GM12878 (cell line): ENCODE measurements at regions not wholly inside any gene's neighbourhood (a gene's known extent, or its start where the extent isn't known, plus 50 kb on each side); places are given as distances from the start of the nearest gene placed in this dataset.

Source experiments
- ATAC-seq: fragments of 200-7000 bp; cut with Tn5 transposase; 3 replicates; pipeline ENCODE4 v1.9.1; 2020; ENCODE audit warnings: mild to moderate bottlenecking, moderate library complexity
- BruUV-seq: library from RNA; stranded (reverse); fragments of 400-500 nt; replicated peaks from 2 replicates; lab custom pipeline; 2021; lab: Mats Ljungman, UMichigan
- CTCF ChIA-PET: fragments of 300-600 bp; sonication (Branson Sonifier 250); formaldehyde crosslinking; extraction: SDS; loops from one replicate; lab custom pipeline; 2021; ENCODE audit warnings: inconsistent platforms; lab: Yijun Ruan, JAX
- POLR2A ChIA-PET: fragments of 350-600 bp; formaldehyde crosslinking; extraction: SDS; loops from one replicate; lab custom pipeline; 2021; ENCODE audit warnings: inconsistent platforms; lab: Charles Lee
- RAD21 ChIA-PET: fragments of 300-600 bp; sonication (Branson Sonifier 250); formaldehyde crosslinking; loops from one replicate; lab custom pipeline; 2023; ENCODE audit warnings: antibody characterized with exemption; ENCODE audit not compliant: unreplicated experiment; lab: Charles Lee
- SMC1A ChIA-PET: fragments of 300-600 bp; sonication (Branson Sonifier 250); formaldehyde crosslinking; loops from one replicate; lab custom pipeline; 2023; ENCODE audit not compliant: unreplicated experiment, uncharacterized antibody; lab: Charles Lee
- DNase-seq: peaks from one replicate; pipeline ENCODE4 v3.0.0-alpha.2; 2011; ENCODE audit warnings: low read depth, low spot score
- FAIRE-seq: peaks from 3 replicates; lab custom pipeline; 2011; peaks lifted over from hg19 to GRCh38; lab: Jason Lieb, UNC
- H2AFZ ChIP-seq: 2 replicates; pipeline ENCODE4 v1.6.0; 2011; ENCODE audit warnings: low read depth, low read length, control low read depth; ENCODE audit not compliant: control insufficient read depth
- H3K27ac ChIP-seq: 2 replicates; pipeline ENCODE4 v1.5.1; 2011; ENCODE audit warnings: control low read depth; ENCODE audit not compliant: control insufficient read depth, insufficient read depth
- H3K27me3 ChIP-seq, 2 experiments: replicated peaks in 1 of 2; 2 replicates each; pipeline versions ENCODE4 v1.6.0 to v1.6.1; 2011; ENCODE audit warnings: low read length in 1 of 2; ENCODE audit not compliant: control insufficient read depth in 2 of 2, insufficient read depth in 2 of 2
- H3K36me3 ChIP-seq, 2 experiments: 2 replicates each; pipeline ENCODE4 v1.5.1; 2011; ENCODE audit warnings: low read length in 1 of 2; ENCODE audit not compliant: control insufficient read depth in 2 of 2, insufficient read depth in 2 of 2
- H3K4me1 ChIP-seq: 2 replicates; pipeline ENCODE4 v1.6.1; 2011; ENCODE audit warnings: mild to moderate bottlenecking, low read length, moderate library complexity, mixed read lengths; ENCODE audit not compliant: control insufficient read depth, insufficient read depth
- H3K4me2 ChIP-seq: 2 replicates; pipeline ENCODE4 v1.6.0; 2011; ENCODE audit warnings: control low read depth; ENCODE audit not compliant: control insufficient read depth, insufficient read depth
- H3K4me3 ChIP-seq: fragments of 200-600 bp; sonication (generic); 2 replicates; pipeline ENCODE4 v1.5.1; 2016
- H3K79me2 ChIP-seq: 2 replicates; pipeline ENCODE4 v1.6.0; 2011; ENCODE audit warnings: low read length; ENCODE audit not compliant: control insufficient read depth, insufficient read depth
- H3K9ac ChIP-seq: 2 replicates; pipeline ENCODE4 v1.8.0; 2011; ENCODE audit warnings: low read length, control low read depth, mixed read lengths; ENCODE audit not compliant: control insufficient read depth, insufficient read depth
- H3K9me3 ChIP-seq: replicated peaks from 3 replicates; pipeline ENCODE4 v1.5.1; 2011; ENCODE audit warnings: mild to moderate bottlenecking, low read length; ENCODE audit not compliant: control insufficient read depth, insufficient read depth
- H4K20me1 ChIP-seq: 2 replicates; pipeline ENCODE4 v1.6.0; 2011; ENCODE audit not compliant: control insufficient read depth, insufficient read depth
- CEBPZ ChIP-seq: fragments of 150-350 bp; IDR thresholded peaks from 2 replicates; pipeline ENCODE4 v1.6.1; 2016; ENCODE audit warnings: low read depth, low read length
- LARP7 ChIP-seq: fragments of 450-650 bp; IDR thresholded peaks from 2 replicates; pipeline ENCODE4 v1.6.1; 2017; ENCODE audit warnings: mild to moderate bottlenecking
- NFYB ChIP-seq: IDR thresholded peaks from 2 replicates; pipeline ENCODE4 v1.6.1; 2011; ENCODE audit warnings: low read depth, mild to moderate bottlenecking, low read length, improper control_type of control experiment, moderate library complexity; ENCODE audit not compliant: insufficient read depth
- NR2C1 ChIP-seq: fragments of 450-650 bp; IDR thresholded peaks from 2 replicates; pipeline ENCODE4 v1.6.1; 2017; ENCODE audit warnings: antibody characterized with exemption, mild to moderate bottlenecking, moderate library complexity
- NR2F1 ChIP-seq: fragments of 450-650 bp; conservative IDR thresholded peaks from 2 replicates; pipeline ENCODE4 v1.6.1; 2017; ENCODE audit warnings: mild to moderate bottlenecking
- SREBF2 ChIP-seq: IDR thresholded peaks from 2 replicates; pipeline ENCODE4 v1.6.1; 2012; ENCODE audit warnings: mild to moderate bottlenecking, low read length
- WGBS: methylation state at CpG from one replicate; pipeline ENCODE4 v1.1.6; 2016; ENCODE audit warnings: low lambda C conversion rate; ENCODE audit not compliant: insufficient replicate concordance, insufficient coverage; ENCODE audit errors: missing lambda C conversion rate; 5-methylcytosine and 5-hydroxymethylcytosine counted together
- in situ Hi-C: fragments of 300-500 bp; cut with MboI; formaldehyde crosslinking; loops from 9 replicates; pipeline ENCODE4 v1.14.3; 2018; ENCODE audit warnings: mixed read lengths
- intact Hi-C: fragments of 100-400 bp; cut with micrococcal nuclease; formaldehyde crosslinking; loops from one replicate; pipeline ENCODE4 v1.14.2; 2022; ENCODE audit not compliant: unreplicated experiment

- Histone ChIP-seq H3K27ac (no peak overlapping the region), H4K20me1 (no peaks in the 10 kb centered on the region), H3K4me1 (no peaks in the 10 kb centered on the region), H3K36me3 (no peaks in the 10 kb centered on the region), H3K79me2 (no peaks in the 10 kb centered on the region), H3K4me3 (no peak overlapping the region), H3K9ac (no peak overlapping the region), H3K27me3 (peaks cover under 1 to 3% of the 10 kb centered on the region in 2 experiments; a peak in 2 of 4 replicates), H3K4me2 (no peak overlapping the region), H3K9me3 (no peaks in the 10 kb centered on the region), H2AFZ (no peak overlapping the region)
- ChIA-PET SMC1A (interaction anchor here (0.6 kb wide), 1 partner anchor 308 kb away, joined by 3 read pairs; no protein-coding TSS in a partner anchor), POLR2A (no interaction called here), CTCF (no interaction called here), RAD21 (interaction anchor here (1.0 kb wide), 1 partner anchor 12 kb away, joined by 3 read pairs; no protein-coding TSS in a partner anchor)
- no peak for DNase-seq
- intact Hi-C loops (no loop called here), in situ Hi-C loops (no loop called here)
- TF ChIP-seq NFYB (no peak), CEBPZ (no peak), NR2C1 (no peak), LARP7 (no peak), SREBF2 (no peak), NR2F1 (no peak)
- WGBS = 21% methylated on average over 4 of the region's 4 CpGs
- FAIRE-seq = no peak
- no TSS peak for BruUV-seq
- no peak for ATAC-seq
Measured at GRCh38 chr10:4262870-4263600, 478.0 kb upstream of the KLF6 start.
